HL-60 (cell line): ENCODE measurements at regions not wholly inside any gene's neighbourhood (a gene's known extent, or its start where the extent isn't known, plus 50 kb on each side); places are given as distances from the start of the nearest gene placed in this dataset.

ENCODE experiments used
- CTCF ChIP-seq: IDR thresholded peaks from one replicate; pipeline ENCODE4 v1.5.1; 2011; ENCODE audit warnings: low read length, control low read depth, inconsistent platforms; ENCODE audit not compliant: insufficient read depth
- GABPA ChIP-seq: IDR thresholded peaks from 2 replicates; pipeline ENCODE4 v1.6.1; 2012; ENCODE audit warnings: low read depth
- POLR2AphosphoS5 ChIP-seq: IDR thresholded peaks from 2 replicates; pipeline ENCODE4 v1.6.1; 2012; ENCODE audit warnings: low read depth
- TF ChIP-seq, protein P1 (sequence below): IDR thresholded peaks from 2 replicates; pipeline ENCODE4 v1.6.1; 2012; ENCODE audit warnings: low read depth; ENCODE audit not compliant: insufficient replicate concordance

- TF ChIP-seq CTCF = no peak
- TF ChIP-seq GABPA = no peak
- TF ChIP-seq, protein P1, sequence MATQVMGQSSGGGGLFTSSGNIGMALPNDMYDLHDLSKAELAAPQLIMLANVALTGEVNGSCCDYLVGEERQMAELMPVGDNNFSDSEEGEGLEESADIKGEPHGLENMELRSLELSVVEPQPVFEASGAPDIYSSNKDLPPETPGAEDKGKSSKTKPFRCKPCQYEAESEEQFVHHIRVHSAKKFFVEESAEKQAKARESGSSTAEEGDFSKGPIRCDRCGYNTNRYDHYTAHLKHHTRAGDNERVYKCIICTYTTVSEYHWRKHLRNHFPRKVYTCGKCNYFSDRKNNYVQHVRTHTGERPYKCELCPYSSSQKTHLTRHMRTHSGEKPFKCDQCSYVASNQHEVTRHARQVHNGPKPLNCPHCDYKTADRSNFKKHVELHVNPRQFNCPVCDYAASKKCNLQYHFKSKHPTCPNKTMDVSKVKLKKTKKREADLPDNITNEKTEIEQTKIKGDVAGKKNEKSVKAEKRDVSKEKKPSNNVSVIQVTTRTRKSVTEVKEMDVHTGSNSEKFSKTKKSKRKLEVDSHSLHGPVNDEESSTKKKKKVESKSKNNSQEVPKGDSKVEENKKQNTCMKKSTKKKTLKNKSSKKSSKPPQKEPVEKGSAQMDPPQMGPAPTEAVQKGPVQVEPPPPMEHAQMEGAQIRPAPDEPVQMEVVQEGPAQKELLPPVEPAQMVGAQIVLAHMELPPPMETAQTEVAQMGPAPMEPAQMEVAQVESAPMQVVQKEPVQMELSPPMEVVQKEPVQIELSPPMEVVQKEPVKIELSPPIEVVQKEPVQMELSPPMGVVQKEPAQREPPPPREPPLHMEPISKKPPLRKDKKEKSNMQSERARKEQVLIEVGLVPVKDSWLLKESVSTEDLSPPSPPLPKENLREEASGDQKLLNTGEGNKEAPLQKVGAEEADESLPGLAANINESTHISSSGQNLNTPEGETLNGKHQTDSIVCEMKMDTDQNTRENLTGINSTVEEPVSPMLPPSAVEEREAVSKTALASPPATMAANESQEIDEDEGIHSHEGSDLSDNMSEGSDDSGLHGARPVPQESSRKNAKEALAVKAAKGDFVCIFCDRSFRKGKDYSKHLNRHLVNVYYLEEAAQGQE = no peak
- no peak for TF ChIP-seq POLR2AphosphoS5
Observed at GRCh38 chr20:51900443-51900842, 98.1 kb upstream of the SALL4 start.
